ENCODE measurements at regions not wholly inside any gene's neighbourhood (a gene's known extent, or its start where the extent isn't known, plus 50 kb on each side); places are given as distances from the start of the nearest gene placed in this dataset.
A peak's percentile ranks its signal among the peaks of the same experiment; 100 is the strongest.
"Not testable (repeated sequence)": the region's sequence is repeated elsewhere in the genome, so short reads cannot be mapped to it uniquely, and the experiment has no call there.

- no peak overlapping the region for H3K27ac Mint-ChIP-seq
- no peaks in the 10 kb centered on the region for H3K27me3 Mint-ChIP-seq
- H3K9me3 Mint-ChIP-seq (ENCODE audit: low read depth), result peaks cover 8% of the 10 kb centered on the region
- no peak overlapping the region for H3K4me3 Mint-ChIP-seq
- H3K4me1 Mint-ChIP-seq (ENCODE audit: low read depth), result no peaks in the 10 kb centered on the region
- H3K36me3 Mint-ChIP-seq, result no peaks in the 10 kb centered on the region
These were observed 882.7 kb upstream of the ARRDC3 start for GRCh38 chr5:92265804-92266203.

GRCh38 chr5:92255605-92256004, 872.5 kb upstream of the ARRDC3 start:
- H3K9me3 Mint-ChIP-seq (ENCODE audit: low read depth), result peaks cover 23% of the 10 kb centered on the region
- H3K4me3 Mint-ChIP-seq, result peak overlapping the region; percentile 22
- not testable (repeated sequence) for H3K27ac Mint-ChIP-seq; H3K36me3 Mint-ChIP-seq; H3K27me3 Mint-ChIP-seq; H3K4me1 Mint-ChIP-seq (ENCODE audit: low read depth)

- no peaks in the 10 kb centered on the region for H3K36me3 Mint-ChIP-seq
- no peak overlapping the region for H3K4me3 Mint-ChIP-seq
- H3K27ac Mint-ChIP-seq, result no peak overlapping the region
- H3K27me3 Mint-ChIP-seq, result no peaks in the 10 kb centered on the region
- no peaks in the 10 kb centered on the region for H3K4me1 Mint-ChIP-seq (ENCODE audit: low read depth)
- H3K9me3 Mint-ChIP-seq (ENCODE audit: low read depth), result peaks cover 21% of the 10 kb centered on the region
These were observed 865.4 kb upstream of the ARRDC3 start for GRCh38 chr5:92248518-92248917.

- Mint-ChIP-seq H3K27me3 (no peaks in the 10 kb centered on the region), H3K9me3 (ENCODE audit: low read depth) (peaks cover 3% of the 10 kb centered on the region), H3K4me1 (ENCODE audit: low read depth) (no peaks in the 10 kb centered on the region), H3K36me3 (no peaks in the 10 kb centered on the region), H3K4me3 (no peak overlapping the region), H3K27ac (no peak overlapping the region)
These were observed 859.1 kb upstream of the ARRDC3 start for GRCh38 chr5:92242170-92242569.

- Mint-ChIP-seq H3K4me1 (ENCODE audit: low read depth) (no peaks in the 10 kb centered on the region), H3K27me3 (no peaks in the 10 kb centered on the region), H3K9me3 (ENCODE audit: low read depth) (peaks cover 7% of the 10 kb centered on the region), H3K36me3 (no peaks in the 10 kb centered on the region), H3K27ac (no peak overlapping the region), H3K4me3 (no peak overlapping the region)
These were observed 854.8 kb upstream of the ARRDC3 start for GRCh38 chr5:92237896-92238295.

- no peak overlapping the region for H3K27ac Mint-ChIP-seq
- H3K27me3 Mint-ChIP-seq, result no peaks in the 10 kb centered on the region
- no peak overlapping the region for H3K4me3 Mint-ChIP-seq
- no peaks in the 10 kb centered on the region for H3K36me3 Mint-ChIP-seq
- H3K4me1 Mint-ChIP-seq (ENCODE audit: low read depth), result no peaks in the 10 kb centered on the region
- no peaks in the 10 kb centered on the region for H3K9me3 Mint-ChIP-seq (ENCODE audit: low read depth)
These were observed 839.3 kb upstream of the ARRDC3 start for GRCh38 chr5:92222449-92222848.

GRCh38 chr5:92216852-92217251, 833.7 kb upstream of the ARRDC3 start:
- not testable (repeated sequence) for H3K36me3 Mint-ChIP-seq; H3K9me3 Mint-ChIP-seq (ENCODE audit: low read depth); H3K27ac Mint-ChIP-seq; H3K4me1 Mint-ChIP-seq (ENCODE audit: low read depth); H3K27me3 Mint-ChIP-seq; H3K4me3 Mint-ChIP-seq

- Mint-ChIP-seq H3K4me1 (ENCODE audit: low read depth) (no peaks in the 10 kb centered on the region), H3K4me3 (no peak overlapping the region), H3K27ac (no peak overlapping the region), H3K9me3 (ENCODE audit: low read depth) (peaks cover 14% of the 10 kb centered on the region), H3K27me3 (no peaks in the 10 kb centered on the region), H3K36me3 (no peaks in the 10 kb centered on the region)
These were observed 832.0 kb upstream of the ARRDC3 start for GRCh38 chr5:92215116-92215515.

GRCh38 chr5:92208265-92208664, 825.1 kb upstream of the ARRDC3 start:
- no peaks in the 10 kb centered on the region for H3K27me3 Mint-ChIP-seq
- H3K9me3 Mint-ChIP-seq (ENCODE audit: low read depth), result peaks cover 14% of the 10 kb centered on the region
- no peaks in the 10 kb centered on the region for H3K4me1 Mint-ChIP-seq (ENCODE audit: low read depth)
- H3K4me3 Mint-ChIP-seq, result no peak overlapping the region
- no peak overlapping the region for H3K27ac Mint-ChIP-seq
- H3K36me3 Mint-ChIP-seq, result no peaks in the 10 kb centered on the region

GRCh38 chr5:92207151-92207550, 824.0 kb upstream of the ARRDC3 start:
- Mint-ChIP-seq H3K4me3 (no peak overlapping the region), H3K27me3 (no peaks in the 10 kb centered on the region), H3K27ac (no peak overlapping the region), H3K4me1 (ENCODE audit: low read depth) (no peaks in the 10 kb centered on the region), H3K9me3 (ENCODE audit: low read depth) (peaks cover 9% of the 10 kb centered on the region), H3K36me3 (no peaks in the 10 kb centered on the region)

- Mint-ChIP-seq H3K4me3 (no peak overlapping the region), H3K9me3 (ENCODE audit: low read depth) (peaks cover 4% of the 10 kb centered on the region), H3K27ac (no peak overlapping the region), H3K4me1 (ENCODE audit: low read depth) (no peaks in the 10 kb centered on the region), H3K27me3 (no peaks in the 10 kb centered on the region), H3K36me3 (no peaks in the 10 kb centered on the region)
These were observed 823.6 kb upstream of the ARRDC3 start for GRCh38 chr5:92206681-92207080.

GRCh38 chr5:92199035-92199434, 815.9 kb upstream of the ARRDC3 start:
- not testable (repeated sequence) for H3K27ac Mint-ChIP-seq; H3K4me3 Mint-ChIP-seq; H3K27me3 Mint-ChIP-seq; H3K4me1 Mint-ChIP-seq (ENCODE audit: low read depth); H3K36me3 Mint-ChIP-seq; H3K9me3 Mint-ChIP-seq (ENCODE audit: low read depth)

- Mint-ChIP-seq H3K27ac (no peak overlapping the region), H3K9me3 (ENCODE audit: low read depth) (peaks cover 6% of the 10 kb centered on the region), H3K36me3 (no peaks in the 10 kb centered on the region), H3K4me3 (no peak overlapping the region), H3K4me1 (ENCODE audit: low read depth) (no peaks in the 10 kb centered on the region), H3K27me3 (no peaks in the 10 kb centered on the region)
These were observed 798.5 kb upstream of the ARRDC3 start for GRCh38 chr5:92181656-92182055.

GRCh38 chr5:92180391-92180790, 797.3 kb upstream of the ARRDC3 start:
- H3K4me3 Mint-ChIP-seq, result no peak overlapping the region
- H3K36me3 Mint-ChIP-seq, result no peaks in the 10 kb centered on the region
- H3K4me1 Mint-ChIP-seq (ENCODE audit: low read depth), result no peaks in the 10 kb centered on the region
- peaks cover 6% of the 10 kb centered on the region for H3K9me3 Mint-ChIP-seq (ENCODE audit: low read depth)
- no peak overlapping the region for H3K27ac Mint-ChIP-seq
- no peaks in the 10 kb centered on the region for H3K27me3 Mint-ChIP-seq

GRCh38 chr5:92179651-92180050, 796.5 kb upstream of the ARRDC3 start:
- no peaks in the 10 kb centered on the region for H3K4me1 Mint-ChIP-seq (ENCODE audit: low read depth)
- peaks cover 6% of the 10 kb centered on the region for H3K9me3 Mint-ChIP-seq (ENCODE audit: low read depth)
- H3K27ac Mint-ChIP-seq, result no peak overlapping the region
- no peaks in the 10 kb centered on the region for H3K36me3 Mint-ChIP-seq
- H3K27me3 Mint-ChIP-seq, result no peaks in the 10 kb centered on the region
- H3K4me3 Mint-ChIP-seq, result no peak overlapping the region

GRCh38 chr5:92177926-92178487, 794.9 kb upstream of the ARRDC3 start:
- Mint-ChIP-seq H3K4me3 (no peak overlapping the region), H3K9me3 (ENCODE audit: low read depth) (peaks cover 3% of the 10 kb centered on the region), H3K27ac (no peak overlapping the region), H3K27me3 (no peaks in the 10 kb centered on the region), H3K36me3 (no peaks in the 10 kb centered on the region), H3K4me1 (ENCODE audit: low read depth) (no peaks in the 10 kb centered on the region)
